Nephron (organoid): ENCODE measurements at regions not wholly inside any gene's neighbourhood (a gene's known extent, or its start where the extent isn't known, plus 50 kb on each side); places are given as distances from the start of the nearest gene placed in this dataset.
A peak's percentile ranks its signal among the peaks of the same experiment; 100 is the strongest.

Experiments
- H3K27ac Mint-ChIP-seq, 3 experiments: 2 replicates each; pipeline ENCODE4 v1.8.0; 2020; ENCODE audit warnings: mixed read lengths in 3 of 3, mild to moderate bottlenecking in 2 of 3, moderate library complexity in 1 of 3
- H3K27me3 Mint-ChIP-seq: 2 replicates; pipeline ENCODE4 v1.8.0; 2021; ENCODE audit warnings: low read depth, mild to moderate bottlenecking, moderate library complexity, mixed read lengths
- H3K36me3 Mint-ChIP-seq: 2 replicates; pipeline ENCODE4 v1.8.0; 2020; ENCODE audit warnings: low read depth, mixed read lengths
- H3K4me1 Mint-ChIP-seq: 2 replicates; pipeline ENCODE4 v1.8.0; 2020; ENCODE audit warnings: mixed read lengths
- H3K4me3 Mint-ChIP-seq, 3 experiments: 2 replicates each; pipeline ENCODE4 v1.8.0; 2020; ENCODE audit warnings: mild to moderate bottlenecking in 3 of 3, mixed read lengths in 3 of 3, moderate library complexity in 2 of 3
- H3K9me3 Mint-ChIP-seq: 2 replicates; pipeline ENCODE4 v1.8.0; 2020; ENCODE audit warnings: mixed read lengths
- TF ChIP-seq, protein P1 (sequence below), 3 experiments: fragments of 200-600 bp; sonication (generic); IDR thresholded peaks; one replicate each; pipeline ENCODE4 v1.5.0; 2021; ENCODE audit warnings: antibody characterized with exemption in 3 of 3; ENCODE audit not compliant: unreplicated experiment in 3 of 3

DNA sequence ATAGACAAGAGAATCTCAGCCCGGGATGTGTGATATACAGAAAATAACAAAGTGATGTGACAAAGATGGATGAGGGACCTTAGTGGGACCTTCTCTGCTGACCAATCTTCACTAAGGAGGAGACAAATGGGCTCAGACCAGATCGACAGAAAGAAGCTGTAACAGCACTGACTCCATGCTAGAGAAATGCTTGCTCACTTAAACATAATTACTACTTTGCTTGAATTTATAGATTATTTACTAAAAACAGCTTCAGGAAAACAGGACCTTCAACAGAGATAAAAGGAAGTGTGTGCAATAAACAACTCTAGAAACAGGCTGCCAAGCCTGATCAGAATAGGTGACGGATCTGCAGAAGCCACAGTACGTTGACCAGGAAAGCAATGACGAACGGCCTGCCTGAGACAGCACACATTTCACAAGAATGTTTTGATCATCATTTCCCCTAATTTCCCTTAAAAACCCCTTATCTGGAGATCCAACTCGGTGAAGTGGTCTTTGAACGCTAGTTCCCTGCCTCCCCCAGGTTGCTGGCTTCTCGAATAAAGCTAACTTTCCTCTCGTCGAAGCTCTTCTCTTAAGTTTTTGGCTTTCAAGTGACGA is 98.4 kb upstream of the STEAP1B start:
- Mint-ChIP-seq H3K36me3 (no peaks in the 10 kb centered on the region), H3K9me3 (no peaks in the 10 kb centered on the region), H3K27ac (no peak overlapping the region), H3K4me3 (no peak overlapping the region), H3K4me1 (peaks cover 24% of the 10 kb centered on the region), H3K27me3 (no peaks in the 10 kb centered on the region)
- TF ChIP-seq, protein P1, sequence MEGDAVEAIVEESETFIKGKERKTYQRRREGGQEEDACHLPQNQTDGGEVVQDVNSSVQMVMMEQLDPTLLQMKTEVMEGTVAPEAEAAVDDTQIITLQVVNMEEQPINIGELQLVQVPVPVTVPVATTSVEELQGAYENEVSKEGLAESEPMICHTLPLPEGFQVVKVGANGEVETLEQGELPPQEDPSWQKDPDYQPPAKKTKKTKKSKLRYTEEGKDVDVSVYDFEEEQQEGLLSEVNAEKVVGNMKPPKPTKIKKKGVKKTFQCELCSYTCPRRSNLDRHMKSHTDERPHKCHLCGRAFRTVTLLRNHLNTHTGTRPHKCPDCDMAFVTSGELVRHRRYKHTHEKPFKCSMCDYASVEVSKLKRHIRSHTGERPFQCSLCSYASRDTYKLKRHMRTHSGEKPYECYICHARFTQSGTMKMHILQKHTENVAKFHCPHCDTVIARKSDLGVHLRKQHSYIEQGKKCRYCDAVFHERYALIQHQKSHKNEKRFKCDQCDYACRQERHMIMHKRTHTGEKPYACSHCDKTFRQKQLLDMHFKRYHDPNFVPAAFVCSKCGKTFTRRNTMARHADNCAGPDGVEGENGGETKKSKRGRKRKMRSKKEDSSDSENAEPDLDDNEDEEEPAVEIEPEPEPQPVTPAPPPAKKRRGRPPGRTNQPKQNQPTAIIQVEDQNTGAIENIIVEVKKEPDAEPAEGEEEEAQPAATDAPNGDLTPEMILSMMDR (IDR thresholded peaks at IDR 0.05; ENCODE audit: unreplicated experiment in 3 of 3), result no peak

DNA sequence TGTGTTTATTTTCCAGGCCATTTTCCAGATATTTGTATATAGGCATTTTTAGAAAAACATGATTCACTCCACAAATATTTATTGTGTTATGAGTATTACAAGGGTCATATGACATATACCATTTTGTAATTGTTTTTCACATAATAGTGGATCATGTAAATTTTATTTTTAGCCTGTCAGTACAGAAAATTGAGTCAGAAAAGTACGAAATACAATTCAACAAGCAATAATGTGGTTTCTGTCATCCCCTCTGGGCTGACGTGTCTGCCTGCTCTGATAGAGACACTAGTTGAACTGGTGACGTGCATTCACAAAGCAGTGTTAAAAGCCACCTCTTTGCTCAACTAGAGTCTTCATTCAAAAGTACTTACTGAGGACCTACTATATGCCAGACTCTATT is 97.9 kb upstream of the STEAP1B start:
- H3K27me3 Mint-ChIP-seq, result no peaks in the 10 kb centered on the region
- TF ChIP-seq, protein P1 (IDR thresholded peaks at IDR 0.05; ENCODE audit: unreplicated experiment in 3 of 3), result no peak
- no peaks in the 10 kb centered on the region for H3K36me3 Mint-ChIP-seq
- H3K9me3 Mint-ChIP-seq, result no peaks in the 10 kb centered on the region
- H3K4me1 Mint-ChIP-seq, result peaks cover 19% of the 10 kb centered on the region
- H3K27ac Mint-ChIP-seq, result no peak overlapping the region
- no peak overlapping the region for H3K4me3 Mint-ChIP-seq

DNA sequence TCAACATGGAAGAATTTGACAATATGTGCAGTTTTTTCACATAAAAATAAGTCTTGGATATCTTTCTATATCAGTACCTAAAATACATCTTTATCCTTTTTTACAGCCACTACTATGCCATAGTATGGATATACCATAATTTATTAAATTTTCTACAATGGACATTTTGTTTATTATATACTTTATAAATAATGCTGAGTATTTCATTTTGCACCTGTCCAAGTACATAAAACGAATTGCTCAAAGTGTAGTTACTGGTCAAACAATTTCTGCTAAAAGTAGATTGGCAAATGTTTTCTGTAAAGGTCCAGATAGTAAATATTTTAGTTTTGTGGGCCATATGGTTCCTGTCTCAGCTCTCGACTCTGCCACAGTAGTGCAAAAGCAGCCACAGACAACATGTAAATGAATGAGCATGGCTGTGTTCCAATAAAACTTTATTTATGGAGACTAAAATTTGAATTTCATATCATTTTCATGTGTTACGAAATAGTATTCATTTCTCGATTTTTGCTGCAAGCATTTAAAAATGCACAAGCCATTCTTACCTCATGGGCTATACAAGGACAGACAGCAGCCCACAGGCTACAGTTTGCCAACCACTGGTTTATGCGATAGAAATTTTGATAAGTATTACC is 96.9 kb upstream of the STEAP1B start:
- TF ChIP-seq, protein P1 (IDR thresholded peaks at IDR 0.05; ENCODE audit: unreplicated experiment in 3 of 3), result no peak
- Mint-ChIP-seq H3K27ac (no peak overlapping the region), H3K4me1 (peaks cover 12% of the 10 kb centered on the region), H3K4me3 (no peak overlapping the region), H3K27me3 (no peaks in the 10 kb centered on the region), H3K9me3 (no peaks in the 10 kb centered on the region), H3K36me3 (no peaks in the 10 kb centered on the region)

DNA sequence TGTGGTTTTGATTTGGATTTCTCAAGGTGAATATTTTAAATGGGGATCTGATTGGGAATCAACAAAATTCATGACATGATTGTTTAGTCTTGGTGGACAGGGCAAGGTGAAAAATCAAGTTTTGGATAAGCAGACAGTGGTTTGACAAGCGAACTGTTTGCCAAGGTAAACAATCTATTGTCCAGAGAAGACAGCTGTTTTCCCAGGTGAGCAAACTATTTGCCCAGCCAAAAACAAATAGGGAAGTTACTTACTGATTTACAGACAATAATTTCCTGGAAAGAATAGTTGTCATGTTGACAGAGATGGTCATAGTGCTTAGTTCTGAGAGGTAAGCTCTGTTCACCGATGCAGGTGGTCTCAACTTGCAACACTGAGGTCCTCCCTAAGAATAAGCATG is 94.0 kb upstream of the STEAP1B start:
- Mint-ChIP-seq H3K4me1 (peaks cover 18% of the 10 kb centered on the region), H3K9me3 (no peaks in the 10 kb centered on the region), H3K27me3 (no peaks in the 10 kb centered on the region), H3K36me3 (no peaks in the 10 kb centered on the region), H3K27ac (no peak overlapping the region), H3K4me3 (no peak overlapping the region)
- TF ChIP-seq, protein P1 (IDR thresholded peaks at IDR 0.05; ENCODE audit: unreplicated experiment in 3 of 3), result no peak

DNA sequence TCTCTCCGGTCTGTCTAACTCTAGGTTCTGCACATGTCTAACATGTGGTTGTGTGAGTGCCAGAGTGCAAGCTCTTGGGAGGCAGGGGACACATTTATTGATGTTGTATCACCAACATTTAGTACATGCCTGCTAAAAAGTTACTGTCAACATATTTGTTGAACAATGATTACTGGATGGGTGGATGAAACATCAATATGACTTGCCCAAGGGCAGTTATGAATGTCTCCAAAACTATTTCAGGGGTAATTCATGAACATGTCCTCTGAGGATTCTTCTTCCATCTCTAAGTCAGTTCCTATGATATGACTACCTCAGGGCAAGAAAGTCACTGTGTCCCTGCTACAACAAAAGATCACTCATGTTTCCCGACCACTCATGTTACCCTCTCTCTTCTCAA is 91.3 kb upstream of the STEAP1B start:
- peaks cover 32% of the 10 kb centered on the region for H3K4me1 Mint-ChIP-seq
- TF ChIP-seq, protein P1 (IDR thresholded peaks at IDR 0.05; ENCODE audit: unreplicated experiment in 3 of 3), result no peak
- H3K9me3 Mint-ChIP-seq, result no peaks in the 10 kb centered on the region
- no peak overlapping the region for H3K4me3 Mint-ChIP-seq
- H3K27me3 Mint-ChIP-seq, result no peaks in the 10 kb centered on the region
- H3K27ac Mint-ChIP-seq, result peak overlapping the region in 1 of 3 experiments; percentile 13
- H3K36me3 Mint-ChIP-seq, result no peaks in the 10 kb centered on the region
